GM21717 (cell line): ENCODE measurements at regions not wholly inside any gene's neighbourhood (a gene's known extent, or its start where the extent isn't known, plus 50 kb on each side); places are given as distances from the start of the nearest gene placed in this dataset.

ENCODE experiments used
- ATAC-seq: cut with Tn5 transposase; IDR thresholded peaks from one replicate; pipeline ENCODE4 v1.9.1; 2021; ENCODE audit warnings: mild to moderate bottlenecking, moderate library complexity; ENCODE audit not compliant: unreplicated experiment

- ATAC-seq, result no peak
Observed at GRCh38 chr5:2180456-2180855, 297.7 kb upstream of the IRX4 start.

- ATAC-seq, result no peak
Observed at GRCh38 chr5:2179861-2180260, 297.1 kb upstream of the IRX4 start.

- ATAC-seq, result no peak
Observed at GRCh38 chr5:2178528-2178927, 295.8 kb upstream of the IRX4 start.

- ATAC-seq, result no peak
Observed at GRCh38 chr5:2178071-2178477, 295.3 kb upstream of the IRX4 start.

- ATAC-seq, result no peak
Observed at GRCh38 chr5:2177244-2177643, 294.5 kb upstream of the IRX4 start.

GRCh38 chr5:2176581-2176980, 293.9 kb upstream of the IRX4 start:
- ATAC-seq, result no peak

GRCh38 chr5:2175842-2176404, 293.2 kb upstream of the IRX4 start:
- no peak for ATAC-seq

GRCh38 chr5:2175041-2175440, 292.3 kb upstream of the IRX4 start:
- no peak for ATAC-seq

GRCh38 chr5:2174538-2174937, 291.8 kb upstream of the IRX4 start:
- ATAC-seq, result no peak

GRCh38 chr5:2173151-2173834, 290.6 kb upstream of the IRX4 start:
- no peak for ATAC-seq

- ATAC-seq, result no peak
Observed at GRCh38 chr5:2172471-2172870, 289.7 kb upstream of the IRX4 start.

GRCh38 chr5:2170761-2171160, 288.0 kb upstream of the IRX4 start:
- ATAC-seq, result no peak

- no peak for ATAC-seq
Observed at GRCh38 chr5:2169850-2170760, 287.4 kb upstream of the IRX4 start.

GRCh38 chr5:2169430-2169808, 286.7 kb upstream of the IRX4 start:
- ATAC-seq, result no peak

GRCh38 chr5:2168601-2169429, 286.1 kb upstream of the IRX4 start:
- ATAC-seq, result no peak

- ATAC-seq, result no peak
Observed at GRCh38 chr5:2167671-2168070, 284.9 kb upstream of the IRX4 start.

- ATAC-seq, result no peak
Observed at GRCh38 chr5:2166979-2167377, 284.3 kb upstream of the IRX4 start.

GRCh38 chr5:2166306-2166978, 283.7 kb upstream of the IRX4 start:
- no peak for ATAC-seq

- ATAC-seq, result no peak
Observed at GRCh38 chr5:2165615-2166305, 283.0 kb upstream of the IRX4 start.

- no peak for ATAC-seq
Observed at GRCh38 chr5:2165203-2165602, 282.5 kb upstream of the IRX4 start.
